ENCODE measurements at regions not wholly inside any gene's neighbourhood (a gene's known extent, or its start where the extent isn't known, plus 50 kb on each side); places are given as distances from the start of the nearest gene placed in this dataset.

GRCh38 chr4:53777244-53777984 lies 186.1 kb upstream of the LNX1 start:
- peak; percentile 5 for DNase-seq (ENCODE audit: low read depth, low spot score)

- no peak for DNase-seq (ENCODE audit: low read depth, low spot score)
Measured at GRCh38 chr4:53776141-53776540, 184.9 kb upstream of the LNX1 start.

GRCh38 chr4:53775381-53775780 lies 184.1 kb upstream of the LNX1 start:
- peak; percentile 16 for DNase-seq (ENCODE audit: low read depth, low spot score)

GRCh38 chr4:53771326-53771725 lies 180.0 kb upstream of the LNX1 start:
- no peak for DNase-seq (ENCODE audit: low read depth, low spot score)

- DNase-seq (ENCODE audit: low read depth, low spot score): peak; percentile 62
Measured at GRCh38 chr4:53767482-53767881, 176.2 kb upstream of the LNX1 start.

GRCh38 chr4:53764761-53765490 lies 173.6 kb upstream of the LNX1 start:
- peak; percentile 28 for DNase-seq (ENCODE audit: low read depth, low spot score)

GRCh38 chr4:53763813-53764597 lies 172.7 kb upstream of the LNX1 start:
- DNase-seq (ENCODE audit: low read depth, low spot score): peak; percentile 65

- no peak for DNase-seq (ENCODE audit: low read depth, low spot score)
Measured at GRCh38 chr4:53755656-53756055, 164.4 kb upstream of the LNX1 start.

- DNase-seq (ENCODE audit: low read depth, low spot score): no peak
Measured at GRCh38 chr4:53752124-53752523, 160.8 kb upstream of the LNX1 start.

- no peak for DNase-seq (ENCODE audit: low read depth, low spot score)
Measured at GRCh38 chr4:53748328-53748772, 157.1 kb upstream of the LNX1 start.

- no peak for DNase-seq (ENCODE audit: low read depth, low spot score)
Measured at GRCh38 chr4:53747401-53747800, 156.1 kb upstream of the LNX1 start.

GRCh38 chr4:53744446-53745160 lies 153.3 kb upstream of the LNX1 start:
- no peak for DNase-seq (ENCODE audit: low read depth, low spot score)

GRCh38 chr4:53734584-53735353 lies 143.5 kb upstream of the LNX1 start:
- DNase-seq (ENCODE audit: low read depth, low spot score): peak; percentile 21

- no peak for DNase-seq (ENCODE audit: low read depth, low spot score)
Measured at GRCh38 chr4:53734182-53734581, 142.9 kb upstream of the LNX1 start.

GRCh38 chr4:53732661-53733060 lies 141.4 kb upstream of the LNX1 start:
- no peak for DNase-seq (ENCODE audit: low read depth, low spot score)

- DNase-seq (ENCODE audit: low read depth, low spot score): peak; percentile 20
Measured at GRCh38 chr4:53730031-53730805, 138.9 kb upstream of the LNX1 start.

- no peak for DNase-seq (ENCODE audit: low read depth, low spot score)
Measured at GRCh38 chr4:53722110-53722509, 130.8 kb upstream of the LNX1 start.

- no peak for DNase-seq (ENCODE audit: low read depth, low spot score)
Measured at GRCh38 chr4:53721263-53721662, 130.0 kb upstream of the LNX1 start.

GRCh38 chr4:53720776-53721175 lies 129.5 kb upstream of the LNX1 start:
- no peak for DNase-seq (ENCODE audit: low read depth, low spot score)

GRCh38 chr4:53717064-53717549 lies 125.8 kb upstream of the LNX1 start:
- DNase-seq (ENCODE audit: low read depth, low spot score): no peak

All from astrocyte of the hippocampus (primary cell).